GM23338 (cell line): ENCODE measurements at regions not wholly inside any gene's neighbourhood (a gene's known extent, or its start where the extent isn't known, plus 50 kb on each side); places are given as distances from the start of the nearest gene placed in this dataset.

Experiments
- ATAC-seq: fragments of 200-7000 bp; cut with Tn5 transposase; 3 replicates; pipeline ENCODE4 v1.9.1; 2020
- DNase-seq: peaks from one replicate; pipeline ENCODE4 v3.0.0-alpha.2; 2015; ENCODE audit warnings: low spot score
- H2AFZ ChIP-seq: fragments of 200-600 bp; sonication (generic); 2 replicates; pipeline ENCODE4 v1.8.0; 2016; ENCODE audit warnings: antibody characterized with exemption, mild to moderate bottlenecking, moderate library complexity
- H3F3A ChIP-seq: fragments of 200-600 bp; sonication (generic); replicated peaks from 2 replicates; pipeline ENCODE4 v1.8.0; 2017; ENCODE audit warnings: antibody characterized with exemption, mixed run types, low read depth
- H3K27ac ChIP-seq: fragments of 200-600 bp; sonication (generic); 2 replicates; pipeline ENCODE4 v1.6.1; 2016; ENCODE audit warnings: low read depth
- H3K27me3 ChIP-seq: fragments of 200-600 bp; sonication (generic); 2 replicates; pipeline ENCODE4 v1.8.0; 2016; ENCODE audit warnings: mild to moderate bottlenecking, mixed run types, moderate library complexity; ENCODE audit not compliant: insufficient read depth
- H3K36me3 ChIP-seq: fragments of 200-600 bp; sonication (generic); 2 replicates; pipeline ENCODE4 v1.8.0; 2016; ENCODE audit warnings: mild to moderate bottlenecking; ENCODE audit not compliant: insufficient read depth
- H3K4me1 ChIP-seq: fragments of 200-600 bp; sonication (generic); 2 replicates; pipeline ENCODE4 v1.8.0; 2016; ENCODE audit warnings: mild to moderate bottlenecking, moderate library complexity; ENCODE audit not compliant: insufficient read depth
- H3K4me2 ChIP-seq: fragments of 200-600 bp; sonication (generic); 2 replicates; pipeline ENCODE4 v1.7.1; 2017; ENCODE audit warnings: mixed run types
- H3K4me3 ChIP-seq: fragments of 200-600 bp; sonication (generic); 2 replicates; pipeline ENCODE4 v1.6.1; 2016; ENCODE audit warnings: mixed run types
- H3K79me2 ChIP-seq: fragments of 200-600 bp; sonication (generic); replicated peaks from 2 replicates; pipeline ENCODE4 v1.8.0; 2017; ENCODE audit warnings: mild to moderate bottlenecking; ENCODE audit not compliant: insufficient read depth
- H3K9me2 ChIP-seq: fragments of 200-600 bp; sonication (generic); 2 replicates; pipeline ENCODE4 v1.8.0; 2017; ENCODE audit not compliant: insufficient read depth
- H4K20me1 ChIP-seq: fragments of 200-600 bp; sonication (generic); replicated peaks from 2 replicates; pipeline ENCODE4 v1.8.0; 2017; ENCODE audit warnings: mild to moderate bottlenecking; ENCODE audit not compliant: insufficient read depth
- H3K27ac Mint-ChIP-seq: 2 replicates; pipeline ENCODE4 v1.8.0; 2020; ENCODE audit warnings: inconsistent platforms, mild to moderate bottlenecking, moderate library complexity, mixed read lengths
- H3K27me3 Mint-ChIP-seq: 3 replicates; pipeline ENCODE4 v1.8.0; 2022; ENCODE audit warnings: low read depth, mild to moderate bottlenecking, moderate library complexity, mixed read lengths, inconsistent platforms; ENCODE audit not compliant: insufficient read depth, poor library complexity
- H3K36me3 Mint-ChIP-seq: 3 replicates; pipeline ENCODE4 v1.8.0; 2021; ENCODE audit warnings: low read depth, mild to moderate bottlenecking, inconsistent platforms, moderate library complexity, mixed read lengths
- H3K4me1 Mint-ChIP-seq: 3 replicates; pipeline ENCODE4 v1.8.0; 2020; ENCODE audit warnings: mild to moderate bottlenecking, inconsistent platforms, mixed read lengths
- H3K4me3 Mint-ChIP-seq: 3 replicates; pipeline ENCODE4 v1.8.0; 2021; ENCODE audit warnings: moderate library complexity, mild to moderate bottlenecking, inconsistent platforms, mixed read lengths
- H3K9me3 Mint-ChIP-seq: 3 replicates; pipeline ENCODE4 v1.8.0; 2020; ENCODE audit warnings: moderate library complexity, mild to moderate bottlenecking, inconsistent platforms, mixed read lengths
- CREB1 ChIP-seq: fragments of 250-450 bp; sonication (Bioruptor Pico); IDR thresholded peaks from 2 replicates; pipeline ENCODE4 v1.5.0; 2020; ENCODE audit warnings: low read depth, mild to moderate bottlenecking, moderate library complexity
- EZH2 ChIP-seq: fragments of 200-600 bp; sonication (generic); IDR thresholded peaks from one replicate; pipeline ENCODE4 v1.8.0; 2017; ENCODE audit warnings: antibody characterized with exemption, mild to moderate bottlenecking, low read depth; ENCODE audit not compliant: unreplicated experiment
- EZH2phosphoT487 ChIP-seq: fragments of 200-600 bp; sonication (generic); IDR thresholded peaks from one replicate; pipeline ENCODE4 v1.8.1; 2018; ENCODE audit warnings: antibody characterized with exemption; ENCODE audit not compliant: unreplicated experiment
- NANOG ChIP-seq: IDR thresholded peaks from 2 replicates; pipeline ENCODE4 v1.6.1; 2016; ENCODE audit warnings: antibody characterized with exemption, borderline replicate concordance
- POLR2AphosphoS5 ChIP-seq: IDR thresholded peaks from 2 replicates; pipeline ENCODE4 v1.6.1; 2016; ENCODE audit warnings: antibody characterized with exemption, low read depth
- STAT1 ChIP-seq: IDR thresholded peaks from one replicate; pipeline ENCODE4 v1.6.1; 2016; ENCODE audit warnings: antibody characterized with exemption; ENCODE audit not compliant: unreplicated experiment
- ZNF114 ChIP-seq: fragments of 250-450 bp; sonication (Bioruptor Pico); IDR thresholded peaks from 2 replicates; pipeline ENCODE4 v1.5.0; 2020; ENCODE audit warnings: mild to moderate bottlenecking, moderate library complexity
- ZNF331 ChIP-seq: fragments of 250-450 bp; sonication (Bioruptor Pico); IDR thresholded peaks from 2 replicates; pipeline ENCODE4 v1.5.0; 2020; ENCODE audit warnings: low read depth, mild to moderate bottlenecking, moderate library complexity
- TF ChIP-seq, protein P1 (sequence below): IDR thresholded peaks from 2 replicates; pipeline ENCODE4 v1.6.1; 2016; ENCODE audit warnings: antibody characterized with exemption
- TF ChIP-seq, protein P2 (sequence below): IDR thresholded peaks from one replicate; pipeline ENCODE4 v1.6.1; 2018; ENCODE audit warnings: antibody characterized with exemption; ENCODE audit not compliant: unreplicated experiment

DNA sequence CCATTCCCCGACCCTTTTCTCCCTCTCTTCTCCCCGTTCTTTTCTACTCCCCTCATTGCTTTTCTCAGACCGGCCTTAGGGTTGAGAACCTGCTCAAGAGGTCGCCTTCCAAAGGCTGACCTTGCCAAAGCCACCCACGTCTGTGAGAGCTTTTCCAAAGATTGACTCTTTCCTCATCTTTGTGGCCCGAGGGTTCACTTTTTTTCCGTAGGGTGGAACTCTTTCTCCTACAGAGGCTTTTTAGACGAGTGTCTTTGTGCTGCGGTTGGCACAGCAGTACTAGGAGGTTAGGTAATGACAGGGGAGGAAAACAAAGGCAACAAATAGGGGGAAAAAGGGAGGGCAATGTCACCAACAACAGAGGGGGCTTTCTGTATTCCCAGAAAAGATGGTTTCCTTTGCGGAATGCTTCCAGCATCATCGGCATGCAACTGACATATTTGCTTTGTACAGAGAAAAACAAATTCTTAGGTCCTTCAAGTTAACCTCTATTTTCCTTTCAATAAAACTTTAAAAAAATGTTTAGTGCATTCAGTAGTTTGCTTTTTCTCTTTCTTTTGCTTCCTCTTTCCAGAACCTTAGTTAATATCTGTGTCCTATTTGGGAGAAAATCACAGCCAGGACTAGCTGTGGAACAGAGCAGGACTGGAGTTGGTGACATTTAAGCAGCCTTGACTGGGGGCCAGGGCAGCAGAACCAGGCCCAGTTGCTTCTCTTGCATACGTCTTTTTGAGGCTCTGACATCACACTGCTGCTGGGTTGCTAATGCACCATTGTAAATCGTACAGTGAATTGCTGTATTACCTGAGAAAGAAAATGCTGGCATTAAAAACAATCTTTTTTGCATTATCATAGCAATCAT is 188.1 kb upstream of the FANCL start:
- DNase-seq: peak; percentile 43
- Histone ChIP-seq H3K36me3 (no peaks in the 10 kb centered on the region), H3K27ac (peak overlapping the region; percentile 99), H3K4me3 (peak overlapping the region; percentile 81), H3K9me2 (no peaks in the 10 kb centered on the region), H3F3A (0 out of 2 replicates have a peak, but pooled peaks cover 3% of the 10 kb centered on the region), H3K4me2 (peak overlapping the region; percentile 93), H3K27me3 (no peaks in the 10 kb centered on the region), H4K20me1 (no peaks in the 10 kb centered on the region), H3K79me2 (peaks cover 6% of the 10 kb centered on the region), H2AFZ (peak overlapping the region; percentile 82; the same call in 1 of the 2 replicates), H3K4me1 (peaks cover 19% of the 10 kb centered on the region)
- H3K9me3 Mint-ChIP-seq: no peaks in the 10 kb centered on the region
- peak overlapping the region; percentile 80 for H3K4me3 Mint-ChIP-seq
- peak overlapping the region; percentile 96 for H3K27ac Mint-ChIP-seq
- peaks cover 7% of the 10 kb centered on the region; the same call in 2 of the 3 replicates for H3K36me3 Mint-ChIP-seq
- H3K27me3 Mint-ChIP-seq: peaks cover 11% of the 10 kb centered on the region
- ATAC-seq: peak; percentile 9
- H3K4me1 Mint-ChIP-seq: peaks cover 29% of the 10 kb centered on the region
- TF ChIP-seq ZNF331 (no peak), ZNF114 (no peak), EZH2 (no peak)
- TF ChIP-seq, protein P1, sequence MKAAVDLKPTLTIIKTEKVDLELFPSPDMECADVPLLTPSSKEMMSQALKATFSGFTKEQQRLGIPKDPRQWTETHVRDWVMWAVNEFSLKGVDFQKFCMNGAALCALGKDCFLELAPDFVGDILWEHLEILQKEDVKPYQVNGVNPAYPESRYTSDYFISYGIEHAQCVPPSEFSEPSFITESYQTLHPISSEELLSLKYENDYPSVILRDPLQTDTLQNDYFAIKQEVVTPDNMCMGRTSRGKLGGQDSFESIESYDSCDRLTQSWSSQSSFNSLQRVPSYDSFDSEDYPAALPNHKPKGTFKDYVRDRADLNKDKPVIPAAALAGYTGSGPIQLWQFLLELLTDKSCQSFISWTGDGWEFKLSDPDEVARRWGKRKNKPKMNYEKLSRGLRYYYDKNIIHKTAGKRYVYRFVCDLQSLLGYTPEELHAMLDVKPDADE: no peak

DNA sequence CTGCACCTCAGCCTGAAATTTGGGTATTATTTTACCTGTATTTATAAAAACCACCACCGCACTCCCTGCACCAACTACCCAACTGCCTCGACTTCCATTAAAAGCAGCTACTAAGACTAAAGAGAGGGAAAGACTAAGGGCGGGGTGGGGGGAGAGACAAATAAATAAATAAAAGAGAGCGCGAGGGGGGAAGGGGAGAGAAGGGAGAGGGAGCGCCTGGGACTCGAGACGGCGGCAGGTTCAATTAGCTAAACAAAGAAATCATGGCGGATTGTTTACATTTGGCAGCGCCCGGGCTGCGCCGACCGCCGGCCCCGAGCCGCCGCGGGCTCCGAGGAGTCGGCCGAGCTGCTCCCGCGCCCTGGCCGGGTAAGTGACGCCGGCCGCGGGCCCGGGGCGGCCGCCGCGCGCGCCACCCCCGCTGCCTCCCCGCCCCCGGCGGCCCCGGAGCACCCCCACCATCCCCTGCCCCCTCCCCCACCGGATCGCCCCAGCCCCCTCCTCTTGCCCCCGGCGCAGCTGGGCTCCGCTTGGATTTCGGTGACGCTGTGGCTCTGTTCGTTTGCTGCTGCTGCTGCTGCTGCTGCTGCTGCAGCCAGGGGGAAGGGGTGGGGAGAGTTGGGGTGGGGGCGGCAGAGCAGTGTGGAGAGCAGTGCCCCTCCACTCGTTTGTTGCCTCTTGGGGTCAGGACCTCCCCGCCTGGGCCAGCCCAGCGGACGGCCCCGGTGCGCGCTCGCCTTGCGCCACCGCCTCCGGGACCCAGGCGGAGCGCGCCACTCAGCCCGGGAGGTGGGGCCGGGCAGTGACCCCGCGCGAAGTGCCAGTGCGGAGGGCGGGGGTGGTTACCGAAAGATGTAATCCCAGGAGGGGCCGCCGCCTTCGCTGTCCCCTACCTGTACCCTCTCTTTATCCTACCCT is 187.2 kb upstream of the FANCL start:
- peak overlapping the region; percentile 93 for H3K4me3 Mint-ChIP-seq
- no peaks in the 10 kb centered on the region for H3K9me3 Mint-ChIP-seq
- Histone ChIP-seq H3K4me2 (peak overlapping the region; percentile 93), H3K27me3 (no peaks in the 10 kb centered on the region), H3K4me3 (peak overlapping the region; percentile 82), H3F3A (0 out of 2 replicates have a peak, but pooled peaks cover 3% of the 10 kb centered on the region), H3K4me1 (peaks cover 19% of the 10 kb centered on the region), H2AFZ (peak overlapping the region; percentile 82; the same call in 1 of the 2 replicates), H3K27ac (peak overlapping the region; percentile 100), H3K9me2 (no peaks in the 10 kb centered on the region), H4K20me1 (no peaks in the 10 kb centered on the region), H3K79me2 (peaks cover 6% of the 10 kb centered on the region), H3K36me3 (no peaks in the 10 kb centered on the region)
- H3K27ac Mint-ChIP-seq: peak overlapping the region; percentile 99
- peaks cover 7% of the 10 kb centered on the region; the same call in 2 of the 3 replicates for H3K36me3 Mint-ChIP-seq
- DNase-seq (peak; percentile 87), ATAC-seq (peak; percentile 93)
- peaks cover 11% of the 10 kb centered on the region for H3K27me3 Mint-ChIP-seq
- peaks cover 29% of the 10 kb centered on the region for H3K4me1 Mint-ChIP-seq
- TF ChIP-seq, protein P2, sequence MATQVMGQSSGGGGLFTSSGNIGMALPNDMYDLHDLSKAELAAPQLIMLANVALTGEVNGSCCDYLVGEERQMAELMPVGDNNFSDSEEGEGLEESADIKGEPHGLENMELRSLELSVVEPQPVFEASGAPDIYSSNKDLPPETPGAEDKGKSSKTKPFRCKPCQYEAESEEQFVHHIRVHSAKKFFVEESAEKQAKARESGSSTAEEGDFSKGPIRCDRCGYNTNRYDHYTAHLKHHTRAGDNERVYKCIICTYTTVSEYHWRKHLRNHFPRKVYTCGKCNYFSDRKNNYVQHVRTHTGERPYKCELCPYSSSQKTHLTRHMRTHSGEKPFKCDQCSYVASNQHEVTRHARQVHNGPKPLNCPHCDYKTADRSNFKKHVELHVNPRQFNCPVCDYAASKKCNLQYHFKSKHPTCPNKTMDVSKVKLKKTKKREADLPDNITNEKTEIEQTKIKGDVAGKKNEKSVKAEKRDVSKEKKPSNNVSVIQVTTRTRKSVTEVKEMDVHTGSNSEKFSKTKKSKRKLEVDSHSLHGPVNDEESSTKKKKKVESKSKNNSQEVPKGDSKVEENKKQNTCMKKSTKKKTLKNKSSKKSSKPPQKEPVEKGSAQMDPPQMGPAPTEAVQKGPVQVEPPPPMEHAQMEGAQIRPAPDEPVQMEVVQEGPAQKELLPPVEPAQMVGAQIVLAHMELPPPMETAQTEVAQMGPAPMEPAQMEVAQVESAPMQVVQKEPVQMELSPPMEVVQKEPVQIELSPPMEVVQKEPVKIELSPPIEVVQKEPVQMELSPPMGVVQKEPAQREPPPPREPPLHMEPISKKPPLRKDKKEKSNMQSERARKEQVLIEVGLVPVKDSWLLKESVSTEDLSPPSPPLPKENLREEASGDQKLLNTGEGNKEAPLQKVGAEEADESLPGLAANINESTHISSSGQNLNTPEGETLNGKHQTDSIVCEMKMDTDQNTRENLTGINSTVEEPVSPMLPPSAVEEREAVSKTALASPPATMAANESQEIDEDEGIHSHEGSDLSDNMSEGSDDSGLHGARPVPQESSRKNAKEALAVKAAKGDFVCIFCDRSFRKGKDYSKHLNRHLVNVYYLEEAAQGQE: no peak
- no peak for TF ChIP-seq CREB1 (CRISPR knock-in tag)
- peak; percentile 46 for TF ChIP-seq POLR2AphosphoS5
- TF ChIP-seq ZNF114: no peak
- TF ChIP-seq NANOG: no peak
- TF ChIP-seq STAT1: no peak
- TF ChIP-seq EZH2phosphoT487: no peak
